ENCODE measurements at regions not wholly inside any gene's neighbourhood (a gene's known extent, or its start where the extent isn't known, plus 50 kb on each side); places are given as distances from the start of the nearest gene placed in this dataset.

GRCh38 chr5:71810471-71811195 is 91.6 kb downstream of the CARTPT start:
- Histone ChIP-seq H3K4me1 (ENCODE audit: control insufficient read depth in 4 of 4, insufficient read depth in 4 of 4, low read length in 3 of 4) (no peaks in the 10 kb centered on the region), H3K4me3 (ENCODE audit: low read depth in 1 of 3, low read length in 3 of 3) (no peak overlapping the region), H3K9me3 (ENCODE audit: control insufficient read depth in 4 of 4, low read length in 3 of 4) (peaks cover 0 to 3% (median 0%) of the 10 kb centered on the region in 4 donors), H3K27ac (ENCODE audit: low read depth in 1 of 2, low read length in 2 of 2) (no peak overlapping the region), H3K9ac (ENCODE audit: low read depth in 1 of 2, low read length in 2 of 2) (no peak overlapping the region), H3K36me3 (ENCODE audit: control insufficient read depth in 4 of 4, insufficient read depth in 3 of 4, low read depth in 1 of 4, low read length in 3 of 4) (no peaks in the 10 kb centered on the region), H3K27me3 (ENCODE audit: control insufficient read depth in 4 of 4, insufficient read depth in 4 of 4, low read length in 3 of 4) (peaks cover 0 to 5% (median 0%) of the 10 kb centered on the region in 4 donors)
- 87% methylated on average over 9 of the region's 9 CpGs for WGBS
- DNase-seq (ENCODE audit: low spot score) = no peak
- TF ChIP-seq JUND (IDR thresholded peaks at IDR 0.05) (no peak), ZBTB33 (IDR thresholded peaks at IDR 0.05) (no peak), TAF1 (conservative IDR thresholded peaks at IDR 0.05) (no peak), HNF4G (IDR thresholded peaks at IDR 0.05) (no peak), FOXA1 (IDR thresholded peaks at IDR 0.05) (no peak), ATF3 (IDR thresholded peaks at IDR 0.05) (no peak), SP1 (IDR thresholded peaks at IDR 0.05) (no peak), REST (IDR thresholded peaks at IDR 0.05) (no peak)

GRCh38 chr5:71811779-71812178 is 92.7 kb downstream of the CARTPT start:
- no peak for DNase-seq (ENCODE audit: low spot score)
- Histone ChIP-seq H3K36me3 (ENCODE audit: control insufficient read depth in 4 of 4, insufficient read depth in 3 of 4, low read depth in 1 of 4, low read length in 3 of 4) (no peaks in the 10 kb centered on the region), H3K27ac (ENCODE audit: low read depth in 1 of 2, low read length in 2 of 2) (no peak overlapping the region), H3K9me3 (ENCODE audit: control insufficient read depth in 4 of 4, low read length in 3 of 4) (peaks cover 0 to 3% (median 0%) of the 10 kb centered on the region in 4 donors), H3K4me1 (ENCODE audit: control insufficient read depth in 4 of 4, insufficient read depth in 4 of 4, low read length in 3 of 4) (no peaks in the 10 kb centered on the region), H3K9ac (ENCODE audit: low read depth in 1 of 2, low read length in 2 of 2) (no peak overlapping the region), H3K27me3 (ENCODE audit: control insufficient read depth in 4 of 4, insufficient read depth in 4 of 4, low read length in 3 of 4) (no peaks in the 10 kb centered on the region), H3K4me3 (ENCODE audit: low read depth in 1 of 3, low read length in 3 of 3) (no peak overlapping the region)
- WGBS = 96% methylated on average over 2 of the region's 2 CpGs
- no peak for TF ChIP-seq ZBTB33 (IDR thresholded peaks at IDR 0.05)
- TF ChIP-seq TAF1 (conservative IDR thresholded peaks at IDR 0.05) = no peak
- no peak for TF ChIP-seq YY1 (IDR thresholded peaks at IDR 0.05)
- no peak for TF ChIP-seq RXRA (IDR thresholded peaks at IDR 0.05)
- TF ChIP-seq HNF4G (IDR thresholded peaks at IDR 0.05) = no peak
- TF ChIP-seq NR2F2 (IDR thresholded peaks at IDR 0.05) = no peak
- TF ChIP-seq CTCF (IDR thresholded peaks at IDR 0.05; ENCODE audit: low read depth, low read length, missing input control) = no peak
- no peak for TF ChIP-seq RAD21 (IDR thresholded peaks at IDR 0.05)
- no peak for TF ChIP-seq GABPA (IDR thresholded peaks at IDR 0.05 in 1 of 2, conservative IDR thresholded peaks at IDR 0.05 in 1 of 2)
- TF ChIP-seq FOXA2 (IDR thresholded peaks at IDR 0.05) = no peak
- TF ChIP-seq FOXA1 (IDR thresholded peaks at IDR 0.05) = no peak
- TF ChIP-seq HNF4A (conservative IDR thresholded peaks at IDR 0.05) = no peak
- TF ChIP-seq EGR1 (IDR thresholded peaks at IDR 0.05; ENCODE audit: low read depth in 2 of 2) = no peak
- TF ChIP-seq SP1 (IDR thresholded peaks at IDR 0.05) = no peak
- TF ChIP-seq ATF3 (IDR thresholded peaks at IDR 0.05) = no peak
- no peak for TF ChIP-seq REST (IDR thresholded peaks at IDR 0.05)
